HAP-1 (cell line): ENCODE measurements at regions not wholly inside any gene's neighbourhood (a gene's known extent, or its start where the extent isn't known, plus 50 kb on each side); places are given as distances from the start of the nearest gene placed in this dataset.
"Not testable (repeated sequence)": the region's sequence is repeated elsewhere in the genome, so short reads cannot be mapped to it uniquely, and the experiment has no call there.

Source experiments
- DNase-seq, 2 experiments: peaks; one replicate each; pipeline ENCODE4 v3.0.0-alpha.2; 2016 to 2020; ENCODE audit warnings: low spot score in 2 of 2
- H3K27me3 ChIP-seq: fragments of 250-450 bp; sonication (Bioruptor Pico); 2 replicates; pipeline ENCODE4 v1.5.1; 2020; ENCODE audit warnings: low read depth, mild to moderate bottlenecking, moderate library complexity
- H3K36me3 ChIP-seq: fragments of 250-450 bp; sonication (Bioruptor Pico); replicated peaks from 2 replicates; pipeline ENCODE4 v1.5.1; 2020; ENCODE audit warnings: mild to moderate bottlenecking
- H3K4me1 ChIP-seq: fragments of 250-450 bp; sonication (Bioruptor Pico); 2 replicates; pipeline ENCODE4 v1.5.1; 2020; ENCODE audit warnings: mild to moderate bottlenecking
- H3K4me3 ChIP-seq: fragments of 250-450 bp; sonication (Bioruptor Pico); 2 replicates; pipeline ENCODE4 v1.5.1; 2020; ENCODE audit warnings: mild to moderate bottlenecking, moderate library complexity
- H3K9me3 ChIP-seq: fragments of 250-450 bp; sonication (Bioruptor Pico); 2 replicates; pipeline ENCODE4 v1.5.1; 2020; ENCODE audit warnings: mild to moderate bottlenecking, moderate library complexity
- in situ Hi-C: fragments of 300-500 bp; cut with MboI; formaldehyde crosslinking; loops from 3 replicates; pipeline ENCODE4 v1.14.3; 2020; ENCODE audit warnings: low sequenced_read_pairs, inconsistent platforms, mixed read lengths

- in situ Hi-C loops: no loop called here
- H3K9me3 ChIP-seq: no peaks in the 10 kb centered on the region
- H3K4me1 ChIP-seq: no peaks in the 10 kb centered on the region
- no peaks in the 10 kb centered on the region for H3K27me3 ChIP-seq
- H3K4me3 ChIP-seq: no peak overlapping the region
- no peaks in the 10 kb centered on the region for H3K36me3 ChIP-seq
- no peak for DNase-seq
Measured at GRCh38 chr18:24613896-24614640, 153.6 kb downstream of the HRH4 start.

DNA sequence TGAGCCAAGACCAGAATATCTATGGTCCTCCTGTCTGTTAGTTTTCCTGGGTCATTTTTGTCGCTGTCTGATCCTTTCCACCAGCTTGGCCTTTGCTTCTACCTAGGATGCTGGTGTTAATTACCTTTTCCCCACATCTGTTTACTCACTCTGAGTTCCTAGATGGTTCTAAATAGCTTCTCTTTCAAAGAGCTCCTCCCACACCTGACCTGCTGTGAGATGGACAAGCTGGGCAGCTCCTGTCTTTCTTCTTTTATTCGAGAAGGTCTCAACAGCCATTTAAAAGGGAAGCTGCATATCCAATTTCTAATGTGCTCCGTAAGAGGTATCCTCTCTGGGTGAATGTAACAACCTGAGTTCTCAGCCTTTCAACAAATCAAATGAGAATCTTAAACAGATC is 156.2 kb downstream of the HRH4 start:
- Histone ChIP-seq H3K36me3 (no peaks in the 10 kb centered on the region), H3K9me3 (no peaks in the 10 kb centered on the region), H3K27me3 (no peaks in the 10 kb centered on the region), H3K4me3 (no peak overlapping the region), H3K4me1 (no peaks in the 10 kb centered on the region)
- in situ Hi-C loops: no loop called here
- DNase-seq: no peak

DNA sequence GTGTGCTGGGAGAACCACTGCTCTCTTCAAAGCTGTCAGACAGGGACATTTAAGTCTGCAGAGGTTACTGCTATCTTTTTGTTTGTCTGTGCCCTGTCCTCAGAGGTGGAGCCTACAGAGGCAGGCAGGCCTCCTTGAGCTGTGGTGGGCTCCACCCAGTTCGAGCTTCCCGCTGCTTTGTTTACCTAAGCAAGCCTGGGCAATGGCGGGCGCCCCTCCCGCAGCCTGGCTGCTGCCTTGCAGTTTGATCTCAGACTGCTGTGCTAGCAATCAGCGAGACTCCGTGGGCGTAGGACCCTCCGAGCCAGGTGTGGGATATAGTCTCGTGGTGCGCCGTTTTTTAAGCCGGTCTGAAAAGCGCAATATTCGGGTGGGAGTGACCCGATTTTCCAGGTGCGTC is 164.0 kb downstream of the HRH4 start:
- H3K27me3 ChIP-seq, H3K36me3 ChIP-seq, H3K4me3 ChIP-seq, DNase-seq, in situ Hi-C loops, H3K4me1 ChIP-seq, H3K9me3 ChIP-seq: not testable (repeated sequence)

DNA sequence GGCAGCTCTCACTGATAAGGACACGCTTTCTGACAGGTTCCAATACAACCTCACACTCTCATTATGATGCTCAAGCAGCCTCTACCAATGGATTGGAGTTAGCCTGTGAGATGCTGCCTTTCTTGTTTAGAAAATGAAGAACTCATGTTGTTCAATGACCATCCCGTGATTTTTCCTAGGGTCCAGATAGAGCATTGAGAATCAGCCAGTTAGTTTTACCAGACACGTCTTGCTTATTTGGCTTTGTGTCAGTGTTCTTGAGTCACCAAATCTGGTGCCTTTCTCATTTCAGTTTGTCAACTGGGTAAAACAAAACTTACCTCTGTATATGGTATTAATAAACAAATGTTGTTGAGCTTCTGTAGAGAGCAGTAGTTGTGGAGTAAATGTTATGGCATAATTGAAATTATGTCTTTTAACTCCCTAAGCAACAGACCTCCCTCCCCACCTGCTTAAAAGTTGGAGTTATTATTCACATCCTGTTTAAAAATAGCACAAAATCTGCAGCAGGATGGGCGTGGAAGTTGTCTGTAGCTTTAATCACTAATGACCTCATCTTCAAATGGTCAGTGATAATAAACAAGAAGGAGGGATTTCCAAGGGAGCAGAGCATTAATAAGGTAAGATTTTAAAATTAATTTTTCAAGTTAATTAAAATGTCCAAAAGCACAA is 167.3 kb downstream of the HRH4 start:
- no peaks in the 10 kb centered on the region for H3K4me1 ChIP-seq
- in situ Hi-C loops: no loop called here
- no peaks in the 10 kb centered on the region for H3K9me3 ChIP-seq
- H3K4me3 ChIP-seq: no peak overlapping the region
- no peaks in the 10 kb centered on the region for H3K27me3 ChIP-seq
- DNase-seq: no peak
- no peaks in the 10 kb centered on the region for H3K36me3 ChIP-seq

GRCh38 chr18:24628326-24628725 is 167.9 kb downstream of the HRH4 start:
- Histone ChIP-seq H3K4me1 (no peaks in the 10 kb centered on the region), H3K27me3 (no peaks in the 10 kb centered on the region), H3K4me3 (no peak overlapping the region), H3K9me3 (no peaks in the 10 kb centered on the region), H3K36me3 (no peaks in the 10 kb centered on the region)
- no peak for DNase-seq
- in situ Hi-C loops: no loop called here

DNA sequence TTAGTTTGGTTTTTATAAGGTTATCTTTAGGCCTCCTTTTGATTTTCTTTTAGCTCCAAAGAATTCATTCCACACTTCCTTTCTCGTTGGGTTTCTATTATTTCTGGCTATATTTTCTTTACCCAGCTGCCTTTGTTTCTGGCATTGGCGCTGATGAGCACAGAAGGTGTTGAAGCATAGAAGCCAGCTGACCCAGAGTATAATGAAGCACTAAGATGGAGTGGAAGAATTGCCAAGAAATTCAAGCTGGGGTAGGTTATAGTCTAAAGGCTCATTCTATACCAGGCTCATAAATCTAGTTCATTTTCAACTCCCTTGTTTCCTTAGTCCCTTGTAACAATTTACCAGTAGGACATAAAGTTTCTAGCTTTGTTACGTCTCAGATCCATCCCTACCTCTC is 169.5 kb downstream of the HRH4 start:
- Histone ChIP-seq H3K9me3 (no peaks in the 10 kb centered on the region), H3K36me3 (no peaks in the 10 kb centered on the region), H3K4me3 (no peak overlapping the region), H3K4me1 (no peaks in the 10 kb centered on the region), H3K27me3 (no peaks in the 10 kb centered on the region)
- in situ Hi-C loops: no loop called here
- no peak for DNase-seq

- Histone ChIP-seq H3K4me1 (no peaks in the 10 kb centered on the region), H3K4me3 (no peak overlapping the region), H3K27me3 (no peaks in the 10 kb centered on the region), H3K36me3 (no peaks in the 10 kb centered on the region), H3K9me3 (no peaks in the 10 kb centered on the region)
- no peak for DNase-seq
- in situ Hi-C loops: no loop called here
Measured at GRCh38 chr18:24630346-24630880, 170.0 kb downstream of the HRH4 start.

DNA sequence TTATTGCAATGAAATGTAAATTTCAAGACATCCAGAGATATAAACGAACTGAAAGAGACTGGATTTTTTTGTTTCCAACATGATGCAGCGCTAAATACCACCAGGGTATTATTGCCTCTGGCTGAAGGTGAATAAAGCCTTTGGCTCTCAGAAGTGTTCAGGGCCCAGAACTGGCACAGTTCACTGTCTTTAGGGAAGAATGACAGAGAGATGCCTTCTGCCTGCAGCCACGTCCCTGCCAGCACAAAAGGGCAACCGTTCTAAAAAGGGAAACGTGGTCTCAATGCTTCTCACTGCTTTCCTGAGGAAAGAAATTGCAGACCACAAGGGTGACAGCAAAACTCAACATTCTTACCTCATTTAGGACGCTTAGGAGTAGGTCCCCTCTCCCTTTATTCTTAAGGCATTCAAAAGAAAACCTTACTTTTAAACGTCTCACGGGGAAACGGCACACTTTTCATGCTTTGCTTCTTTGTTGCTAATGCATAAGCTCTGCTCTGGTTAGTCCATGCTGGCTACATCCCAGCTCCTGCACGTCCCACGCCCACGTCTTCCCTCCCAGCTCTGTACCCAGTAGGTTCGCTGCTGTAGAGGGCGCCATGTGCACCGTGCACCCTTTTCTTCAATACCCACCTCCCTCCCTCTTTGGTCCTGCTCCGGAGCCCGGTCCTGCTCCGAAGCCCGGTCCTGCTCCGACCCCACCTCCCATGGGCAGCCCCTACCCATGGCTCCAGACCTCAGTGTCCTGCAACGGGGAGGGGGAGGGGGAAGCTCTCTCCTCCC is 171.0 kb downstream of the HRH4 start:
- in situ Hi-C loops: no loop called here
- Histone ChIP-seq H3K36me3 (no peaks in the 10 kb centered on the region), H3K27me3 (no peaks in the 10 kb centered on the region), H3K4me1 (no peaks in the 10 kb centered on the region), H3K9me3 (no peaks in the 10 kb centered on the region), H3K4me3 (no peak overlapping the region)
- DNase-seq: no peak

DNA sequence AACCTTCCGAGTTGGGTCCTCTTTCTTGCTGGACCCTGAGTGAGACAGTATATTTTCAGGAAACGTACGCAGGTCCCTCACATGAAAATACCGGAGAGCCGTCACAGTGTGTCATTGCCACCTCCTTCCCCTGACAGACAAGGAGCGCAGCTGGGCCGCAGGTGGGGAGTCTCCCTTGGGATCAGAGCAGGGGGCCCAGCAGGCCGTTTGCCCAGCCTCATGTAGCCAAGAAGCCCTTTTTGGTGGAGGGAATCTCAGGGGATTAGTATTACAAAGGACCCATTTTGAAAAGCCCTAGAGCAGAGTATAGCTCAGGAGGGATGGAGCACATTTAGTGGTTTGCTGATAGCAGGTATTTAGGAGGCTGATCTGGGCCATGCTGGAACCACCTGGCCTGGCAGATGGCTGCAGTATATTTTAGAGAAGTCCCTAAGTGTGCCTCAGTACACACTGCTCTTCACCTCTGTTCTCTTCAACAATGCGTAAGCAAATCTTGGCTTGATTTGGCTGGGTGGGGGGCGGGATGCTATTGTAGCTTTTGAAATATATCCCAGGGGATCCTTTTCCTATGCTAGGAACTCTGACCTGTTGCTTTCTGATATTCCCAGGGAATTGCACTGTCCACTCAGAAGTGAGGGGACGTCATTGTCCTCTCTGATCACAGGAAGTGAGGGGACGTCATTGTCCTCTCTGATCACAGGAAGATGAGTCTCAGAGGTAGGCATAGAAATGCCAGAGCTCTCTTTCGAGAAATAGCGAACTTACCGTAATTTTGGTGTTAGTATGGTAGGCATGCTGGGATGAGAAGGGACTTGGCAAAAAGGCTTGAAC is 171.9 kb downstream of the HRH4 start:
- Histone ChIP-seq H3K27me3 (no peaks in the 10 kb centered on the region), H3K4me3 (no peak overlapping the region), H3K36me3 (no peaks in the 10 kb centered on the region), H3K9me3 (no peaks in the 10 kb centered on the region), H3K4me1 (no peaks in the 10 kb centered on the region)
- in situ Hi-C loops: no loop called here
- no peak for DNase-seq

GRCh38 chr18:24633121-24633520 is 172.7 kb downstream of the HRH4 start:
- in situ Hi-C loops: no loop called here
- Histone ChIP-seq H3K27me3 (no peaks in the 10 kb centered on the region), H3K36me3 (no peaks in the 10 kb centered on the region), H3K4me1 (no peaks in the 10 kb centered on the region), H3K4me3 (no peak overlapping the region), H3K9me3 (no peaks in the 10 kb centered on the region)
- DNase-seq: no peak

DNA sequence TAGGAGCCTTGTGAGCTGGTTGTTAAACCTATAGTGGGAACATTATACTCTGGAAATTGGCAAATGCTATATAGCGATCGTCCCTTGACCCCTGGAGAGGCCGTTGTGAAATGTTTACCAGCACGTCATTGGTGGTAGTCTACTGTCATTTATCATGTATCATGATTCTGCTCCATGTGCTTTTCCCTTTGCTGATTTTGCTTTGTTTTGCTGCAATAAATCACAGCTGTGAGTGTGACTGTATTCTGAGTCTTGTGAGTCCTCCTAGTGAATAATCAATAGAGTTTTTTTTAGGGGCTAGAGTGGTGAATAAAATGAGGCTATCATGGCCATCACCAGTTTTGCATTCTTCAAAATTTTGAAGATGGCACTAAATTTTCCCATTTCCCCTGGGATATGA is 189.1 kb downstream of the HRH4 start:
- no peaks in the 10 kb centered on the region for H3K9me3 ChIP-seq
- no peaks in the 10 kb centered on the region for H3K4me1 ChIP-seq
- in situ Hi-C loops: no loop called here
- DNase-seq: no peak
- H3K4me3 ChIP-seq: no peak overlapping the region
- no peaks in the 10 kb centered on the region for H3K36me3 ChIP-seq
- H3K27me3 ChIP-seq: no peaks in the 10 kb centered on the region

DNA sequence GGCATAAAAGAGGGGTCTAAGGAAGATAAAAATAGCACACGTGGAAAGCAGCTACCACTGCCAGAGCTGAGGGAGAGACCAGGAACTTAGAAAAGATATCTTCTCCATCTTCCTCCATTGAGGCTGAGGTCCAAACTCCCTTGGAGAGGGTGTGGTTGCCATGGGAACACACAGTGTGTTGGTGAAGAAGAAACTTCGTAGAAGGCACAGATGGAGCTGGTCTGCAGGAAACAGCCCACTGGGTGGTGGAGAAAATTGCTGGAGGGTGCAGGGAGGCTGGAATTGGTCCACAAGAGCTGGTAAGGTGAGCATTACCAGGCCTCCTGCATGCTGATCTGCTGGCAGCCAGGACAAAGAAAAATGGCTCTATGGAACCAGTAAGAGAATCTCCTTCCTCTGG is 191.0 kb downstream of the HRH4 start:
- no peaks in the 10 kb centered on the region for H3K27me3 ChIP-seq
- in situ Hi-C loops: no loop called here
- no peaks in the 10 kb centered on the region for H3K4me1 ChIP-seq
- no peaks in the 10 kb centered on the region for H3K9me3 ChIP-seq
- H3K4me3 ChIP-seq: no peak overlapping the region
- DNase-seq: no peak
- no peaks in the 10 kb centered on the region for H3K36me3 ChIP-seq

DNA sequence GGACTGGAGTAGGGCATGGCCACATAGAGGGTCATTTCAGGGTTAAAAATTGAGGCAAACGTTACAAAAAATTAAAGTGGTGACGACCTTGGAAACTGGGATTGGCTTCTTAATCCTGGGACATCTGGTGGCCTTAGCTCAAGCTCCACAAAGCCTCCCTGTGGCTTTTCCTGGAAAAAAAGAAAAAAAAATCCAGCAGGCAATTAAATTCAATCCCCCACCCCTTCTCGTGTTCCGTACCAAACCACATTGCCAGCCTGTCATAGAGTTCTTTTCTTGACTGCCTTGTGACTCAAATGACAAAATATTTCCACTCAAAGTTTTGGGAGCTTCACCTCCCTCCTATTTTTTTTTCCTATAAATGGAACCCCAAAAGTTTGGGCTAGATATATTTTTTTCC is 195.6 kb downstream of the HRH4 start:
- DNase-seq: no peak
- in situ Hi-C loops: no loop called here

More for the DNA sequence above, 195.6 kb downstream of the HRH4 start:
- Histone ChIP-seq H3K4me3 (no peak overlapping the region), H3K27me3 (no peaks in the 10 kb centered on the region), H3K4me1 (no peaks in the 10 kb centered on the region), H3K9me3 (no peaks in the 10 kb centered on the region), H3K36me3 (no peaks in the 10 kb centered on the region)
